A673 (cell line): ENCODE measurements at regions not wholly inside any gene's neighbourhood (a gene's known extent, or its start where the extent isn't known, plus 50 kb on each side); places are given as distances from the start of the nearest gene placed in this dataset.

Experiments used
- BruUV-seq: library from RNA; stranded (reverse); fragments of 400-500 nt; replicated peaks from 2 replicates; lab custom pipeline; 2021; lab: Mats Ljungman, UMichigan
- CTCF ChIA-PET: fragments of 300-600 bp; sonication (Branson Sonifier 250); formaldehyde crosslinking; loops from one replicate; lab custom pipeline; 2022; ENCODE audit warnings: antibody characterized with exemption; lab: Charles Lee
- POLR2A ChIA-PET: fragments of 300-600 bp; sonication (Branson Sonifier 250); formaldehyde crosslinking; loops from one replicate; lab custom pipeline; 2022; ENCODE audit warnings: antibody characterized with exemption; ENCODE audit not compliant: low non-redundant PET; lab: Charles Lee
- DNase-seq: peaks from one replicate; pipeline ENCODE4 v3.0.0-alpha.2; 2015; ENCODE audit warnings: low spot score
- H3K27ac ChIP-seq: fragments of 200-600 bp; sonication (generic); 2 replicates; pipeline ENCODE4 v1.5.1; 2016; ENCODE audit warnings: mixed run types, low read depth, mild to moderate bottlenecking, mixed read lengths, antibody characterized with exemption, low read length; ENCODE audit not compliant: poor library complexity, severe bottlenecking
- H3K27me3 ChIP-seq: fragments of 200-600 bp; sonication (generic); replicated peaks from 2 replicates; pipeline ENCODE4 v1.6.1; 2017; ENCODE audit warnings: mixed run types, low read depth, mild to moderate bottlenecking, mixed read lengths, antibody characterized with exemption, low read length; ENCODE audit not compliant: insufficient read depth, poor library complexity
- H3K36me3 ChIP-seq: fragments of 200-600 bp; sonication (generic); 2 replicates; pipeline ENCODE4 v1.6.1; 2016; ENCODE audit warnings: mixed run types, mild to moderate bottlenecking, mixed read lengths, antibody characterized with exemption, low read length; ENCODE audit not compliant: insufficient read depth, poor library complexity, severe bottlenecking
- H3K4me1 ChIP-seq: fragments of 200-600 bp; sonication (generic); 2 replicates; pipeline ENCODE4 v1.6.1; 2017; ENCODE audit warnings: mixed run types, mild to moderate bottlenecking, mixed read lengths, antibody characterized with exemption, low read length; ENCODE audit not compliant: insufficient read depth, poor library complexity, severe bottlenecking
- H3K4me3 ChIP-seq: fragments of 200-600 bp; sonication (generic); 2 replicates; pipeline ENCODE4 v1.5.1; 2016; ENCODE audit warnings: low read depth, mixed run types, mild to moderate bottlenecking, mixed read lengths, low read length; ENCODE audit not compliant: poor library complexity, severe bottlenecking
- H3K9me3 ChIP-seq: fragments of 200-600 bp; sonication (generic); 2 replicates; pipeline ENCODE4 v1.6.1; 2016; ENCODE audit warnings: mixed run types, low read depth, mild to moderate bottlenecking, mixed read lengths, antibody characterized with exemption, low read length; ENCODE audit not compliant: poor library complexity, severe bottlenecking
- EZH2 ChIP-seq: fragments of 200-600 bp; sonication (generic); IDR thresholded peaks from 2 replicates; pipeline ENCODE4 v1.6.1; 2017; ENCODE audit warnings: borderline replicate concordance, low read depth, mild to moderate bottlenecking, mixed read lengths, antibody characterized with exemption, low read length; ENCODE audit not compliant: poor library complexity, severe bottlenecking
- intact Hi-C: fragments of 100-400 bp; cut with micrococcal nuclease; formaldehyde crosslinking; loops from one replicate; pipeline ENCODE4 v1.10.0; 2022; ENCODE audit not compliant: unreplicated experiment
- TF ChIP-seq, protein P1 (sequence below): fragments of 300-800, 200-600 bp; sonication (generic); conservative IDR thresholded peaks from 2 replicates; pipeline ENCODE4 v1.5.1; 2017; ENCODE audit warnings: low read depth, mild to moderate bottlenecking, antibody characterized with exemption, low read length, moderate library complexity, mixed read lengths

DNA sequence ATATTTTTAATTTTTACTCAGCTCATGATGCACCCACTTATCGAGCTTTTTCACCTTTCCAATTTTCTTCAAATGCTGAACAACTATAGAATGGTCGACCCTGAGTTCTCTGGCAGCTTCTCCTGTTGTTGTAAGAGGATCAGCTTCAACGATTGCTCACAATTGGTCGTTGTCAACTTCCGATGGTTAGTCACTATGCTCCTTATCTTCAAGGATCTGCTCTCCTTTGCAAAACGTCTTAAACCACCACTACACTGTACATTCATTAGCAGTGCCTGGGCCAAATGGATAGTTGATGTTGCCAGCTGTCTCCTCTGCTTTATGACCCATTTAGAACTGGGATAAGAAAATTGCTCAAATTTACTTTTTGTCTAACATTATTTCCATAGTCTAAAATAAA is 385.9 kb upstream of the LYPLAL1 start:
- H3K4me1 ChIP-seq: no peaks in the 10 kb centered on the region
- no peaks in the 10 kb centered on the region for H3K36me3 ChIP-seq
- ChIA-PET POLR2A (no interaction called here), CTCF (no interaction called here)
- H3K4me3 ChIP-seq: no peak overlapping the region
- no peak for TF ChIP-seq EZH2
- TF ChIP-seq, protein P1, sequence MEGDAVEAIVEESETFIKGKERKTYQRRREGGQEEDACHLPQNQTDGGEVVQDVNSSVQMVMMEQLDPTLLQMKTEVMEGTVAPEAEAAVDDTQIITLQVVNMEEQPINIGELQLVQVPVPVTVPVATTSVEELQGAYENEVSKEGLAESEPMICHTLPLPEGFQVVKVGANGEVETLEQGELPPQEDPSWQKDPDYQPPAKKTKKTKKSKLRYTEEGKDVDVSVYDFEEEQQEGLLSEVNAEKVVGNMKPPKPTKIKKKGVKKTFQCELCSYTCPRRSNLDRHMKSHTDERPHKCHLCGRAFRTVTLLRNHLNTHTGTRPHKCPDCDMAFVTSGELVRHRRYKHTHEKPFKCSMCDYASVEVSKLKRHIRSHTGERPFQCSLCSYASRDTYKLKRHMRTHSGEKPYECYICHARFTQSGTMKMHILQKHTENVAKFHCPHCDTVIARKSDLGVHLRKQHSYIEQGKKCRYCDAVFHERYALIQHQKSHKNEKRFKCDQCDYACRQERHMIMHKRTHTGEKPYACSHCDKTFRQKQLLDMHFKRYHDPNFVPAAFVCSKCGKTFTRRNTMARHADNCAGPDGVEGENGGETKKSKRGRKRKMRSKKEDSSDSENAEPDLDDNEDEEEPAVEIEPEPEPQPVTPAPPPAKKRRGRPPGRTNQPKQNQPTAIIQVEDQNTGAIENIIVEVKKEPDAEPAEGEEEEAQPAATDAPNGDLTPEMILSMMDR: no peak
- H3K27ac ChIP-seq: no peak overlapping the region
- no peaks in the 10 kb centered on the region for H3K9me3 ChIP-seq
- no peak for DNase-seq
- peaks cover 45% of the 10 kb centered on the region for H3K27me3 ChIP-seq
- no TSS peak for BruUV-seq
- intact Hi-C loops: no loop called here

- Histone ChIP-seq H3K27me3 (peaks cover 72% of the 10 kb centered on the region), H3K4me1 (no peaks in the 10 kb centered on the region), H3K36me3 (no peaks in the 10 kb centered on the region), H3K4me3 (no peak overlapping the region), H3K27ac (no peak overlapping the region), H3K9me3 (no peaks in the 10 kb centered on the region)
- POLR2A ChIA-PET: no interaction called here
- no peak for DNase-seq
- CTCF ChIA-PET: no interaction called here
- intact Hi-C loops: no loop called here
- no TSS peak for BruUV-seq
- no peak for TF ChIP-seq EZH2
- TF ChIP-seq, protein P1: no peak
These were observed 376.9 kb upstream of the LYPLAL1 start for GRCh38 chr1:218796773-218797172.

- Histone ChIP-seq H3K4me1 (no peaks in the 10 kb centered on the region), H3K27me3 (peaks cover 71% of the 10 kb centered on the region), H3K27ac (no peak overlapping the region), H3K9me3 (no peaks in the 10 kb centered on the region), H3K4me3 (no peak overlapping the region), H3K36me3 (no peaks in the 10 kb centered on the region)
- intact Hi-C loops: no loop called here
- ChIA-PET CTCF (no interaction called here), POLR2A (no interaction called here)
- DNase-seq: no peak
- no TSS peak for BruUV-seq
- TF ChIP-seq, protein P1: no peak
- no peak for TF ChIP-seq EZH2
These were observed 370.9 kb upstream of the LYPLAL1 start for GRCh38 chr1:218802799-218803198.
